ENCODE measurements at regions not wholly inside any gene's neighbourhood (a gene's known extent, or its start where the extent isn't known, plus 50 kb on each side); places are given as distances from the start of the nearest gene placed in this dataset.

GRCh38 chr13:26463848-26464247 lies 93.6 kb upstream of the WASF3 start:
- DNase-seq (ENCODE audit: low spot score) = no peak
- no peak overlapping the region for H3K27ac ChIP-seq
- TF ChIP-seq CTCF (conservative IDR thresholded peaks at IDR 0.05; ENCODE audit: low read depth) = no peak
- CTCF ChIA-PET = no interaction called here
- POLR2A ChIA-PET (ENCODE audit: low non-redundant PET) = no interaction called here

DNA sequence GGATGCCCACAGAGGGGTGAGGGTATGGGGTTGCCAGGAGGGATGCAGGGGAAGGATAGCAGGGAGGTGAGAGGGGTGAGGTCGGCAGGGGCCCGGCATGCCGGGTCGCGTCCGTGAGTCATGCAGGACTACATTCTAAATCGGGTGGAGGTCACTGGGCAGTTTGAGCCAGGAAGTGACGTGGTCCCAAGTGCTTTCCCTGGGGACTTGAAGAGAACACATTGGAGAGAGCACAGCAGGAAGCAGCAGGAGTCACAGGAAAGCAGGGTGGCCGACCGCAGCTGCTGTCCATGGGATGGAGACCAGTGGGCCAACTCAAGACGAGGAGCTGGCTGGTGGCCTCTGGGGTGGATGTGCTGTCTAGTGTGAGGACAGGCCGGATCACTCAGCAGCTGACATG lies 92.0 kb upstream of the WASF3 start:
- no peak for DNase-seq (ENCODE audit: low spot score)
- no peak overlapping the region for H3K27ac ChIP-seq
- POLR2A ChIA-PET (ENCODE audit: low non-redundant PET) = no interaction called here
- CTCF ChIA-PET = interaction anchor here (1.1 kb wide), 1 partner anchor 19 kb away, joined by 3 read pairs; no protein-coding TSS in a partner anchor
- no peak for TF ChIP-seq CTCF (conservative IDR thresholded peaks at IDR 0.05; ENCODE audit: low read depth)

- ChIA-PET POLR2A (ENCODE audit: low non-redundant PET) (no interaction called here), CTCF (interaction anchor here (1.1 kb wide), 1 partner anchor 19 kb away, joined by 3 read pairs; no protein-coding TSS in a partner anchor)
- no peak overlapping the region for H3K27ac ChIP-seq
- no peak for DNase-seq (ENCODE audit: low spot score)
- no peak for TF ChIP-seq CTCF (conservative IDR thresholded peaks at IDR 0.05; ENCODE audit: low read depth)
Observed at GRCh38 chr13:26465954-26466353, 91.5 kb upstream of the WASF3 start.

- ChIA-PET POLR2A (ENCODE audit: low non-redundant PET) (no interaction called here), CTCF (no interaction called here)
Observed at GRCh38 chr13:26468265-26468801, 89.2 kb upstream of the WASF3 start.

GRCh38 chr13:26469602-26470001 lies 87.9 kb upstream of the WASF3 start:
- H3K27ac ChIP-seq = no peak overlapping the region
- CTCF ChIA-PET = interaction anchor here (0.6 to 0.7 kb wide), 2 partner anchors 13 to 224 kb away, joined by 3 read pairs; no protein-coding TSS in a partner anchor
- POLR2A ChIA-PET (ENCODE audit: low non-redundant PET) = no interaction called here
- no peak for DNase-seq (ENCODE audit: low spot score)
- no peak for TF ChIP-seq CTCF (conservative IDR thresholded peaks at IDR 0.05; ENCODE audit: low read depth)

More at GRCh38 chr13:26468265-26468801, 89.2 kb upstream of the WASF3 start:
- DNase-seq (ENCODE audit: low spot score) = no peak
- no peak for TF ChIP-seq CTCF (conservative IDR thresholded peaks at IDR 0.05; ENCODE audit: low read depth)
- no peak overlapping the region for H3K27ac ChIP-seq

DNA sequence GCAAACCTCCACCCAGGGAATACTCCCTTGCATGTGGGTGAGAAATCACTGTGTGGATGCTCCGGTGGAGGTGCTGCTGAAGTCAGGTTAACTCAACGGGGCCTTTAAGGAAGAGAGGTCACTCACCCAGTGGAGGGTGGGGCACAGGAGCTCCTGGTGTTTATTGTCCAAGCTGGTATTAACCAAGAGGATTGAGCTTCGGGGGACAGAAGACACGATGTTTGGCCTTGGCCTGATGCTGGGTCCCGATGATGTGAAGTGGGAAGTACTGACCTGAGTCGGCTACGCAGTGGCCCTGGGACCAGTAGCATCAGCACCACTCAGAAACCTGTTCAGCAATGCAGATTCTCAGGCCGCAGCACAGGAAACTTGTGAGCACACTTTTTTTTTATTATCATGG lies 85.7 kb upstream of the WASF3 start:
- CTCF ChIA-PET = no interaction called here

More for the DNA sequence above, 85.7 kb upstream of the WASF3 start:
- POLR2A ChIA-PET (ENCODE audit: low non-redundant PET) = no interaction called here
- TF ChIP-seq CTCF (conservative IDR thresholded peaks at IDR 0.05; ENCODE audit: low read depth) = no peak
- DNase-seq (ENCODE audit: low spot score) = no peak
- H3K27ac ChIP-seq = no peak overlapping the region

All from RWPE1 (cell line).